CD14-positive monocyte (primary cell): ENCODE measurements at regions not wholly inside any gene's neighbourhood (a gene's known extent, or its start where the extent isn't known, plus 50 kb on each side); places are given as distances from the start of the nearest gene placed in this dataset.

Source experiments
- DNase-seq, 3 donors: peaks; one replicate each; pipeline ENCODE4 v3.0.0-alpha.2; 2011 to 2022
- H2AFZ ChIP-seq: 2 replicates; pipeline ENCODE4 v1.6.0; 2012; ENCODE audit warnings: mild to moderate bottlenecking, low read depth, low read length, inconsistent platforms; ENCODE audit not compliant: insufficient read depth, poor library complexity, severe bottlenecking
- H3K27ac ChIP-seq, 2 donors: 1 replicate in 1 of 2; 2 replicates in 1 of 2; pipeline ENCODE4 v1.5.1; 2012 to 2013; ENCODE audit warnings: low read length in 2 of 2, control low read depth in 1 of 2, inconsistent platforms in 1 of 2, low read depth in 1 of 2, mild to moderate bottlenecking in 1 of 2
- H3K27me3 ChIP-seq, 2 donors: one replicate each; pipeline versions ENCODE4 v1.6.0 to v1.6.1; 2011 to 2013; ENCODE audit warnings: low read length in 2 of 2; ENCODE audit not compliant: control insufficient read depth in 2 of 2, insufficient read depth in 2 of 2
- H3K36me3 ChIP-seq, 2 donors: replicated peaks in 1 of 2; 1 replicate in 1 of 2; 2 replicates in 1 of 2; pipeline versions ENCODE4 v1.5.1 to v1.6.1; 2012 to 2013; ENCODE audit warnings: low read length in 2 of 2, control low read depth in 1 of 2, inconsistent platforms in 1 of 2, mild to moderate bottlenecking in 1 of 2; ENCODE audit not compliant: insufficient read depth in 2 of 2, control insufficient read depth in 1 of 2
- H3K4me1 ChIP-seq, 2 donors: 1 replicate in 1 of 2; 2 replicates in 1 of 2; pipeline versions ENCODE4 v1.5.1 to v1.6.1; 2012 to 2013; ENCODE audit warnings: low read length in 2 of 2, control low read depth in 1 of 2, inconsistent platforms in 1 of 2, mild to moderate bottlenecking in 1 of 2, moderate library complexity in 1 of 2; ENCODE audit not compliant: insufficient read depth in 2 of 2, control insufficient read depth in 1 of 2
- H3K4me2 ChIP-seq: replicated peaks from 2 replicates; pipeline ENCODE3; 2012; ENCODE audit warnings: low read length, moderate library complexity, mild to moderate bottlenecking; ENCODE audit not compliant: poor library complexity, severe bottlenecking; ENCODE audit errors: extremely low read depth
- H3K4me3 ChIP-seq, 3 experiments: fragments of 200-600 bp in 1 of 3; sonication (generic) in 1 of 3; replicated peaks in 1 of 3; 1 replicate in 2 of 3; 2 replicates in 1 of 3; pipeline ENCODE4 v1.5.1; 2011 to 2013; ENCODE audit warnings: low read length in 3 of 3, mild to moderate bottlenecking in 3 of 3, control low read depth in 2 of 3, low read depth in 2 of 3, inconsistent platforms in 1 of 3, moderate library complexity in 1 of 3
- H3K79me2 ChIP-seq: 2 replicates; pipeline ENCODE4 v1.6.0; 2012; ENCODE audit warnings: mild to moderate bottlenecking, control low read depth, inconsistent platforms, low read length, moderate library complexity; ENCODE audit not compliant: insufficient read depth
- H3K9ac ChIP-seq: 2 replicates; pipeline ENCODE4 v1.6.0; 2017; ENCODE audit warnings: low read length, mild to moderate bottlenecking; ENCODE audit not compliant: insufficient read depth, poor library complexity, severe bottlenecking
- H3K9me3 ChIP-seq, 2 donors: replicated peaks in 1 of 2; 1 replicate in 1 of 2; 2 replicates in 1 of 2; pipeline versions ENCODE4 v1.5.1 to v1.6.1; 2012 to 2013; ENCODE audit warnings: low read length in 2 of 2, control low read depth in 1 of 2; ENCODE audit not compliant: control insufficient read depth in 1 of 2, insufficient read depth in 1 of 2
- H4K20me1 ChIP-seq: 2 replicates; pipeline ENCODE4 v1.6.0; 2012; ENCODE audit warnings: mild to moderate bottlenecking, low read length, control low read depth, moderate library complexity; ENCODE audit not compliant: insufficient read depth
- H3K27ac Mint-ChIP-seq, 7 donors: one replicate each; pipeline ENCODE4 v1.8.0; 2020; ENCODE audit warnings: mild to moderate bottlenecking in 7 of 7, mixed read lengths in 7 of 7, moderate library complexity in 6 of 7, inconsistent platforms in 2 of 7
- H3K27me3 Mint-ChIP-seq, 3 donors: one replicate each; pipeline ENCODE4 v1.8.0; 2021 to 2022; ENCODE audit warnings: low read depth in 3 of 3, mild to moderate bottlenecking in 3 of 3, mixed read lengths in 3 of 3, moderate library complexity in 3 of 3, inconsistent platforms in 1 of 3
- H3K36me3 Mint-ChIP-seq, 2 donors: one replicate each; pipeline ENCODE4 v1.8.0; 2020; ENCODE audit warnings: mixed read lengths in 2 of 2, inconsistent platforms in 1 of 2, mild to moderate bottlenecking in 1 of 2
- H3K4me1 Mint-ChIP-seq: one replicate; pipeline ENCODE4 v1.8.0; 2020; ENCODE audit warnings: mild to moderate bottlenecking, mixed read lengths
- H3K4me3 Mint-ChIP-seq, 2 donors: one replicate each; pipeline ENCODE4 v1.8.0; 2020; ENCODE audit warnings: mild to moderate bottlenecking in 2 of 2, mixed read lengths in 2 of 2, moderate library complexity in 1 of 2
- H3K9me3 Mint-ChIP-seq, 7 donors: one replicate each; pipeline ENCODE4 v1.8.0; 2020 to 2022; ENCODE audit warnings: mixed read lengths in 7 of 7, mild to moderate bottlenecking in 6 of 7, moderate library complexity in 6 of 7, inconsistent platforms in 2 of 7
- WGBS: methylation state at CpG from one replicate; pipeline ENCODE4 v1.1.5; 2013; ENCODE audit warnings: missing lambda C conversion rate; ENCODE audit not compliant: insufficient coverage; 5-methylcytosine and 5-hydroxymethylcytosine counted together
- intact Hi-C, 2 donors: fragments of 100-400 bp; cut with micrococcal nuclease; formaldehyde crosslinking; loops; one replicate each; pipeline versions ENCODE4 v1.15.0 to v1.15.1; 2023
- TF ChIP-seq, protein P1 (sequence below): fragments of 200-600 bp; IDR thresholded peaks from one replicate; pipeline ENCODE4 v1.8.0; 2022; ENCODE audit warnings: antibody characterized with exemption, mild to moderate bottlenecking

DNA sequence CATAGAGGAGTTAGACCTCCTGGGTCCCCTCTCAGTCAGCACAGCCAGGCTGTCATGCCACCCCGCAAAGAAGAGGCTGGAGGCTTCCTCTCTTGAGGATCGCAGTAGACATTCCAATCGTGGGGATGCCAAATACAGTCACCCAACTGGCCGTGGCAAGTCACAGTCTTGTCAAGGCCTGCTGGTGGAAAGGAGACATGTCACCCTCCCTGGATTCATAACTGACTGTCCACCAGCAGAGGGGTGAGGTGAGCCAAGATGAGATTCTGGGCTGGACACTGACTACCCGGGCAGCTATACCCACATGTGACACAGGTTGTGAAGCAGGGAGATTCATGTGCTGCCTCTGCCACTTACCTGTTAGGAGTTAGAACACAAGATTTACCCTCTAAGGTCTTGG is 123.5 kb upstream of the NGF start:
- Histone ChIP-seq H3K27me3 (no peaks in the 10 kb centered on the region), H4K20me1 (no peaks in the 10 kb centered on the region), H3K4me2 (no peak overlapping the region), H3K9ac (no peak overlapping the region), H3K4me3 (no peak overlapping the region), H3K9me3 (no peaks in the 10 kb centered on the region), H3K27ac (no peak overlapping the region), H3K79me2 (no peaks in the 10 kb centered on the region), H3K36me3 (no peaks in the 10 kb centered on the region), H3K4me1 (no peaks in the 10 kb centered on the region), H2AFZ (no peak overlapping the region)
- Mint-ChIP-seq H3K4me3 (no peak overlapping the region), H3K9me3 (peaks cover 0 to 3% (median 0%) of the 10 kb centered on the region in 7 donors), H3K27ac (no peak overlapping the region), H3K4me1 (no peaks in the 10 kb centered on the region), H3K27me3 (peaks cover 0 to 4% (median 0%) of the 10 kb centered on the region in 3 donors), H3K36me3 (no peaks in the 10 kb centered on the region)
- intact Hi-C loops: no loop called here
- no peak for DNase-seq
- TF ChIP-seq, protein P1, sequence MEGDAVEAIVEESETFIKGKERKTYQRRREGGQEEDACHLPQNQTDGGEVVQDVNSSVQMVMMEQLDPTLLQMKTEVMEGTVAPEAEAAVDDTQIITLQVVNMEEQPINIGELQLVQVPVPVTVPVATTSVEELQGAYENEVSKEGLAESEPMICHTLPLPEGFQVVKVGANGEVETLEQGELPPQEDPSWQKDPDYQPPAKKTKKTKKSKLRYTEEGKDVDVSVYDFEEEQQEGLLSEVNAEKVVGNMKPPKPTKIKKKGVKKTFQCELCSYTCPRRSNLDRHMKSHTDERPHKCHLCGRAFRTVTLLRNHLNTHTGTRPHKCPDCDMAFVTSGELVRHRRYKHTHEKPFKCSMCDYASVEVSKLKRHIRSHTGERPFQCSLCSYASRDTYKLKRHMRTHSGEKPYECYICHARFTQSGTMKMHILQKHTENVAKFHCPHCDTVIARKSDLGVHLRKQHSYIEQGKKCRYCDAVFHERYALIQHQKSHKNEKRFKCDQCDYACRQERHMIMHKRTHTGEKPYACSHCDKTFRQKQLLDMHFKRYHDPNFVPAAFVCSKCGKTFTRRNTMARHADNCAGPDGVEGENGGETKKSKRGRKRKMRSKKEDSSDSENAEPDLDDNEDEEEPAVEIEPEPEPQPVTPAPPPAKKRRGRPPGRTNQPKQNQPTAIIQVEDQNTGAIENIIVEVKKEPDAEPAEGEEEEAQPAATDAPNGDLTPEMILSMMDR: no peak
- WGBS: 50% methylated on average over 2 of the region's 5 CpGs

DNA sequence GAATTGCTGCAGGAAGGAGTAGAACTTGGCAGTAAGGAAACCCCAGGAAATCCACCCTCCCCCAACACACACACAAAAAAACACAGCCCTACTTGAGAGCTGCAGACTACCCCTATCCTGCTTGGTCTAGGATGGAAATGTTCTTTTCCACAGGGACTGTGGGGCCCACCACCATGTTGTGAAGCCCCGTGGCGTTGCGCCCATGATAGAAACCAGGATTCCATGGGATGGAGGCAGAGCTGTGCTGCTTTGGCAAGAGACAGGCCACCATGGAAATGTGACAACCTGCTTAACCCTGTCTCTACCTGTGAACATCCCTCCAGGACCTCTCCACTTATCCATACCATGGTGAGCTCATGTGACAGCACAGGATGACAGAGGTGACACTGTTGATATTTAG is 121.1 kb upstream of the NGF start:
- Histone ChIP-seq H4K20me1 (no peaks in the 10 kb centered on the region), H3K4me3 (no peak overlapping the region), H2AFZ (no peak overlapping the region), H3K9me3 (no peaks in the 10 kb centered on the region), H3K4me2 (no peak overlapping the region), H3K9ac (no peak overlapping the region), H3K27me3 (no peaks in the 10 kb centered on the region), H3K79me2 (no peaks in the 10 kb centered on the region), H3K36me3 (no peaks in the 10 kb centered on the region), H3K27ac (no peak overlapping the region), H3K4me1 (no peaks in the 10 kb centered on the region)
- intact Hi-C loops: no loop called here
- peaks cover 0 to 3% (median 0%) of the 10 kb centered on the region in 7 donors for H3K9me3 Mint-ChIP-seq
- no peaks in the 10 kb centered on the region for H3K4me1 Mint-ChIP-seq
- 100% methylated on average over 3 of the region's 3 CpGs for WGBS
- H3K4me3 Mint-ChIP-seq: no peak overlapping the region
- H3K27me3 Mint-ChIP-seq: peaks cover 0 to 4% (median 2%) of the 10 kb centered on the region in 3 donors
- no peak for DNase-seq
- no peaks in the 10 kb centered on the region for H3K36me3 Mint-ChIP-seq
- TF ChIP-seq, protein P1: no peak
- H3K27ac Mint-ChIP-seq: no peak overlapping the region
